ENCODE measurements at regions not wholly inside any gene's neighbourhood (a gene's known extent, or its start where the extent isn't known, plus 50 kb on each side); places are given as distances from the start of the nearest gene placed in this dataset.
"Not testable (repeated sequence)": the region's sequence is repeated elsewhere in the genome, so short reads cannot be mapped to it uniquely, and the experiment has no call there.

DNA sequence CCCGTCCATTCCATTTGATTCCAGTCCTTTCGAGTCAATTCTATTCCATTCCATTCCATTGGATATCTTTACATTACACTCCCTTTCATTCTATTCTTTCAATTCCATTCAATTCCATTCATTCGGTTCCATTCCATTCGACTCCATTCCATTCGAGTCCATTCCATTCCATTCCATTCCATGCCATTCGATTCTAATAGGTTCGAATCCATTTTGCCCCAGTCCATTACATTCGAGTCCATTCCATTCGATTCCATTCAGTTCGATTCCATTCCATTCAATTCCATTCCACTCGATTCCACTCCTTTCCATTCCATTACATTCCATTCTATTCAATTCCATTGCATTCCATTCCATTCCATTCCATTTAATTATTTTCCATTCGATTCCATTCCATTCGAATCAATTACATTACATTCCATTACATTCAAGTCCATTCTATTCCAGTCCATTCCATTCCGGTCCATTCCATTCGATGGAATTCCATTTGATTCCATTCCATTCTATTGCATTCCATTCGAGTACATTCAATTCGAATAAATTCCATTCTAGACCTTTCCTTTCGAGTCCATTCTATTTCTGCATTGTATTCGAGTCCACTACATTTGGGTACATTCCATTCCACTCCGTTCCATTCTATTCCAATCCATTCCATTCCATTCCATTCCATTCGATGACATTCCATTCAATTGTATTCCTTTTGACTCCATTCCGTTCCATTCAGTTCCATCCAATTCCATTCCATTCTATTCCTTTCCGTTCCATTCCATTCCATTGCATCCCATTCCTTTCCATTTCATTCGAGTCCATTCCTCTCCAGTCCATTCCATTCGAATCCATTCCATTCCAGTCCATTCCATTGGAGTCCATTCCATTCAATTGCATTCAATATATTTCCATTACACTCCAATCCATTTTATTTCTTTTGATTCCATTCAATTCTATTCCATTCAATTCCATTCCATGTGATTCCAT lies 2604.8 kb upstream of the TPTE start:
- Histone ChIP-seq H3K27me3 (replicated peaks; ENCODE audit: insufficient read depth) (no peaks in the 10 kb centered on the region), H3K27ac (no peak overlapping the region), H3K4me1 (ENCODE audit: control insufficient read depth in 1 of 2, low read depth in 2 of 2) (no peaks in the 10 kb centered on the region), H3K36me3 (no peaks in the 10 kb centered on the region), H3K4me3 (no peak overlapping the region), H3K9me3 (peaks cover 35% of the 10 kb centered on the region)
- TF ChIP-seq, protein P1, sequence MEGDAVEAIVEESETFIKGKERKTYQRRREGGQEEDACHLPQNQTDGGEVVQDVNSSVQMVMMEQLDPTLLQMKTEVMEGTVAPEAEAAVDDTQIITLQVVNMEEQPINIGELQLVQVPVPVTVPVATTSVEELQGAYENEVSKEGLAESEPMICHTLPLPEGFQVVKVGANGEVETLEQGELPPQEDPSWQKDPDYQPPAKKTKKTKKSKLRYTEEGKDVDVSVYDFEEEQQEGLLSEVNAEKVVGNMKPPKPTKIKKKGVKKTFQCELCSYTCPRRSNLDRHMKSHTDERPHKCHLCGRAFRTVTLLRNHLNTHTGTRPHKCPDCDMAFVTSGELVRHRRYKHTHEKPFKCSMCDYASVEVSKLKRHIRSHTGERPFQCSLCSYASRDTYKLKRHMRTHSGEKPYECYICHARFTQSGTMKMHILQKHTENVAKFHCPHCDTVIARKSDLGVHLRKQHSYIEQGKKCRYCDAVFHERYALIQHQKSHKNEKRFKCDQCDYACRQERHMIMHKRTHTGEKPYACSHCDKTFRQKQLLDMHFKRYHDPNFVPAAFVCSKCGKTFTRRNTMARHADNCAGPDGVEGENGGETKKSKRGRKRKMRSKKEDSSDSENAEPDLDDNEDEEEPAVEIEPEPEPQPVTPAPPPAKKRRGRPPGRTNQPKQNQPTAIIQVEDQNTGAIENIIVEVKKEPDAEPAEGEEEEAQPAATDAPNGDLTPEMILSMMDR (IDR thresholded peaks at IDR 0.05) = no peak
- no peak for DNase-seq (ENCODE audit: low spot score)
- no peak for ATAC-seq (ENCODE audit: insufficient number of reproducible peaks, low FRiP score, low read depth)

- no peak for DNase-seq (ENCODE audit: low spot score)
- no peaks in the 10 kb centered on the region for H3K27me3 ChIP-seq (replicated peaks; ENCODE audit: insufficient read depth)
- no peaks in the 10 kb centered on the region for H3K36me3 ChIP-seq
- H3K9me3 ChIP-seq = peaks cover 46% of the 10 kb centered on the region
- no peak overlapping the region for H3K4me3 ChIP-seq
- TF ChIP-seq, protein P1 (IDR thresholded peaks at IDR 0.05) = no peak
- no peak overlapping the region for H3K27ac ChIP-seq
- no peak for ATAC-seq (ENCODE audit: insufficient number of reproducible peaks, low FRiP score, low read depth)
- H3K4me1 ChIP-seq (ENCODE audit: control insufficient read depth in 1 of 2, low read depth in 2 of 2) = no peaks in the 10 kb centered on the region
Measured at GRCh38 chr21:7917729-7918128, 2603.7 kb upstream of the TPTE start.

- not testable (repeated sequence) for H3K4me3 ChIP-seq; DNase-seq (ENCODE audit: low spot score); H3K27ac ChIP-seq; H3K27me3 ChIP-seq (replicated peaks; ENCODE audit: insufficient read depth); H3K4me1 ChIP-seq (ENCODE audit: control insufficient read depth in 1 of 2, low read depth in 2 of 2); H3K36me3 ChIP-seq
- peak; percentile 93 for ATAC-seq (ENCODE audit: insufficient number of reproducible peaks, low FRiP score, low read depth)
- peaks cover 62% of the 10 kb centered on the region for H3K9me3 ChIP-seq
Measured at GRCh38 chr21:7925918-7926582, 2595.3 kb upstream of the TPTE start.

DNA sequence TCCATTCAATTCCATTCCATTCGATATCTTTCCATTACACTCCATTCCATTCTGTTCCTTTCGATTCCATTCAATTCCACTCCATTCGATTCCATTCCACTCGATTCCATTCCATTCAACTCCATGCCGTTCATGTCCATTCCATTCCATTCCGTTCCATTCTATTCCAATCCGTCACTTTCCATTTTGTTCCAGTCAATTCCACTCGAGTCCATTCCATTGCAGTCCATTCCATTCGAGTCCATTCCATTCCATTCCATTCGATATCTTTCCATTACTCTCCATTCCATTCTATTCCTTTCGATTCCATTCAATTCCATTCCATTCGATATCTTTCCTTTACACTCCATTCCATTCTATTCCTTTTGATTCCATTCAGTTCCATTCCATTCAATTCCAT lies 2592.9 kb upstream of the TPTE start:
- H3K27me3 ChIP-seq (replicated peaks; ENCODE audit: insufficient read depth); ATAC-seq (ENCODE audit: insufficient number of reproducible peaks, low FRiP score, low read depth); H3K36me3 ChIP-seq; H3K4me3 ChIP-seq; H3K27ac ChIP-seq; H3K4me1 ChIP-seq (ENCODE audit: control insufficient read depth in 1 of 2, low read depth in 2 of 2); DNase-seq (ENCODE audit: low spot score): not testable (repeated sequence)
- H3K9me3 ChIP-seq = peaks cover 54% of the 10 kb centered on the region

DNA sequence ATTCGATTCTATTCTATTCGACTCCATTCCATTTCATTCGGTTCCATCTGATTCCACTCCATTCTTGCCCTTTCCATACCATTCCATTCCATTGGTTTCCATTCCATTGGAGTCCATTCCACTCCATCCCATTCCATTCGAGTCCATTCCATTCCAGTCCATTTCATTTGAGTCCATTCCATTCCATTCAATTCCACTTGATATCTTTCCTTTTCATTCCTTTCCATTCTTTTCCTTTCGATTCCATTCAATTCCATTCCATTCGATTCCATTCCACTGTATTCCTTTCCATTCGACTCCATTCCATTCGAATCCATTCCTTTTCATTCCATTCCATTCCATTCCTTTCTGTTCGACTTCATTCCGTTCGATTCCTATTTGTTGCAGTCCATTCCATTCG lies 2591.8 kb upstream of the TPTE start:
- DNase-seq (ENCODE audit: low spot score); H3K27me3 ChIP-seq (replicated peaks; ENCODE audit: insufficient read depth); H3K4me3 ChIP-seq; H3K4me1 ChIP-seq (ENCODE audit: control insufficient read depth in 1 of 2, low read depth in 2 of 2); H3K27ac ChIP-seq; H3K36me3 ChIP-seq; ATAC-seq (ENCODE audit: insufficient number of reproducible peaks, low FRiP score, low read depth): not testable (repeated sequence)
- peaks cover 53% of the 10 kb centered on the region for H3K9me3 ChIP-seq

- not testable (repeated sequence) for H3K27ac ChIP-seq; H3K4me3 ChIP-seq; ATAC-seq (ENCODE audit: insufficient number of reproducible peaks, low FRiP score, low read depth); DNase-seq (ENCODE audit: low spot score); H3K36me3 ChIP-seq; H3K4me1 ChIP-seq (ENCODE audit: control insufficient read depth in 1 of 2, low read depth in 2 of 2); H3K27me3 ChIP-seq (replicated peaks; ENCODE audit: insufficient read depth)
- peaks cover 55% of the 10 kb centered on the region for H3K9me3 ChIP-seq
Measured at GRCh38 chr21:7930445-7930844, 2590.9 kb upstream of the TPTE start.

DNA sequence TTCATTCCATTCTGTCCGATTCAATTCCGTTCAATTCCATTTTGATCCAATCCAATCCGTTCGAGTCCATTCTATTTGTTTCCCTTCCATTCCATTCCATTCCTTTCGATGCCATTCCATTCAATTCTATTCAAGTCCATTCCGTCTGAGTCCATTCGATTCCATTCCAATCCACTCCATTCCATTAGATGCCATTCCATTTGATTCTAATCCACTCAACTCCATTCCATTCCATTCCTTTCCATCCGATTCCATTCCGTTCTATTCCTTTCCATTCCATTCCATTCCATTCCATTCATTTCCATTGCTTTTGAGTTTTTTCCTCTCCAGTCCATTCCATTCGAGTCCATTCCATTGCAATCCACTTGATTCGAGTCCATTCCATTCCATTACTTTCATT lies 2589.3 kb upstream of the TPTE start:
- H3K4me3 ChIP-seq; H3K27me3 ChIP-seq (replicated peaks; ENCODE audit: insufficient read depth); H3K4me1 ChIP-seq (ENCODE audit: control insufficient read depth in 1 of 2, low read depth in 2 of 2); H3K27ac ChIP-seq; DNase-seq (ENCODE audit: low spot score); ATAC-seq (ENCODE audit: insufficient number of reproducible peaks, low FRiP score, low read depth); H3K36me3 ChIP-seq: not testable (repeated sequence)
- H3K9me3 ChIP-seq = peaks cover 50% of the 10 kb centered on the region

DNA sequence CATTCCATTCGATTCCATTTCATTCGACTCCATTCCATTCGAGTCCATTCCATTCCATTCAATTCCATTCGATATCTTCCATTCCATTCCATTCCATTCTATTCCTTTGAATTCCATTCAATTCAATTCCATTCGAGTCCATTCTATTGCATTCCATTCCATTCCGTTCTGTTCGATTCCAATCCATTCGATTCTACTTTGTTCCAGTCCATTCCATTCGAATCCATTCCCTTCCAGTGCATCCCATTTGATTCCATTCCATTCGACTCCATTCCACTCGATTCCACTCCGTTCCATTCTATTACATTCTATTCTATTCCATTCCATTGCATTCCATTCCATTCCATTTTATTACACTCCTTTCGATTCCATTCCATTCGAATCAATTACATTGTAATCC lies 2588.5 kb upstream of the TPTE start:
- peaks cover 52% of the 10 kb centered on the region for H3K9me3 ChIP-seq
- not testable (repeated sequence) for H3K4me3 ChIP-seq; DNase-seq (ENCODE audit: low spot score); H3K4me1 ChIP-seq (ENCODE audit: control insufficient read depth in 1 of 2, low read depth in 2 of 2); ATAC-seq (ENCODE audit: insufficient number of reproducible peaks, low FRiP score, low read depth); H3K36me3 ChIP-seq; H3K27ac ChIP-seq; H3K27me3 ChIP-seq (replicated peaks; ENCODE audit: insufficient read depth)
